Right hindlimb (tissue), 1 donor: ENCODE measurements at regions not wholly inside any gene's neighbourhood (a gene's known extent, or its start where the extent isn't known, plus 50 kb on each side); places are given as distances from the start of the nearest gene placed in this dataset.

Experiments used
- DNase-seq: peaks from one replicate; pipeline ENCODE4 v3.0.0-alpha.2; 2018

- no peak for DNase-seq
Measured at GRCh38 chr16:56140645-56141044, 50.6 kb upstream of the GNAO1 start.

DNA sequence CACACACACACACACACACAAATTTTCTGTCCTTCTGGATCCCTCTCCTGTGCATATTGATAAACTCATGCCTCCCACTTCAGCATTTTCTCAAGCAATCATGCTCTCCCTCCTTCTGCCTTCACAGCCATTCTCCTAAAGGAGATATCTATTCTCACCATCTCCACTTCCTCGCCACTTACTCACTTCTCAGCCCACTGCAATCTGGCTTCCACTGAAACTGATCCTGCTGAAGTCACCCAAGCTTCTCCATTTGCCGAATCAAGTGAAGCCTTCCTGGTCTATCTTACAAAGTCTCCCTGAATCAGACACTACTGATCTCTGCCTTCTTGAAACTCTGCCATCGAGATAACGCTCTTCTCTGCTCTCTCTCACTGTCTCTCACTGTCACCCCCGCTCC lies 54.0 kb upstream of the GNAO1 start:
- no peak for DNase-seq

- DNase-seq: no peak
Measured at GRCh38 chr16:56136256-56136655, 55.0 kb upstream of the GNAO1 start.

GRCh38 chr16:56134790-56135189 lies 56.5 kb upstream of the GNAO1 start:
- no peak for DNase-seq

DNA sequence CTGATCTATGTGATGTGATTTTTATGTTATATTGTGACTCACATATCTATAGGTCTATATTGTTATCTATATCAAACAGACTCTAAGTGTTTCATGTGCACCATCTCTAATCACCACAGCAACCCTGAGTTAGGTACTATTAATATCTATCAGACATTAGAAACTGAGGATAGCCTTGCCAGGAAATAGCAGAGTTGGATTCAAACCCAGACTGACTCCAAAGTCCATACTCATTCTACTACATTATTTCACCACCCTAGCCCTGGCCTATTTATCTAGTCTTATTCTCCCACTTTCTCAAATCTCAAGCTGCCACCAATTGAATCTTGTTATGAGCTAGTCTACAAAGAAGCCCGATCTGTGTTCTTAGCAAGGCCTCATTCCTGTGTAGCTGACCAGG lies 65.4 kb upstream of the GNAO1 start:
- no peak for DNase-seq

GRCh38 chr16:56122251-56122650 lies 69.0 kb upstream of the GNAO1 start:
- no peak for DNase-seq

DNA sequence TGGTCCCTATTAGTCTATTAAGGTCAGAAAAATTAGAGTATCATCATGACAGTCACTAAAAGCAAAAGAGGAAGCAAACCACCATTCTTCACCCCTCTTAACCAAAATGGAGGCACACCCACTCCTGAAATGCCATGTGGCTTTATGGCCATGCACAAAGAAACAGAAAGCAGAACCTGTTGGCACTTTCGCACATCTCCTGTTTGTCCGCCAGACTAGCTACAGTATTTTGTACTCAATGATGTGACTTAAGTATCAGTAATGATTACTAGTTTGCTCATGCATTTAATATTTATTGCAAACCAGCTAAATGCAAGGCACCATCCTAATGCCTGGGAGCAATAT lies 70.2 kb upstream of the GNAO1 start:
- no peak for DNase-seq

DNA sequence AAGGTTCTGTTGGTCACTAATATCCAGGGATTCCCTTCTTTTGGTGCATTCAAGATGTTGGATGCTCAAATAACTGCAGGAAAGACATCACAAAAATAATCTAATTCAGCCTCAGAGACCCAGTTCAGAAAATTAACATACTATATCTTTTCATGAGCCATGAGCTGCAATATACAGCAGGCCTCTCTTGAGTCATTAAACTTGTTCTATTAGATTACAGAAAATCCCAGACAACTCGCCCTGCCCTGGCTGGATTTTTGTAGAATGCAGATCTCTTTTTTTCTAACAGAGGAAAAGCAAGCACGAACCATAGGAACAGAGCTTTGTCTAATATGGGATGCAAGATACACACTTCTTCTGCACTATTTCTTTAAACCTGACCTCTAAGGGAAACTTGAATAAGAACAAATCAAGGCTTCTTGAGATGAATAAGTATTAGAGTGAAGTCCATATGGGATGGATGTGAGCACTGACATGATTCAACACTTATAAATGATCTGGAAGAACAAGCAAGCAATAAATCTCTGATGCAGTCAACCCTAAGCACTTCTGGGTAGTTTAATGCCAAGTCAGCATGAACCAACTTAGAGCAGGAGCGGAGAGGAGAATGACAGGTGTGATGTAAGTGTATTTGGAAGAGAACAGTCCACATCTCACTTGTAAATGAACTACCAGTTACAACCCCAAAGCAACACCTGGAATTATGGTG lies 70.7 kb upstream of the GNAO1 start:
- no peak for DNase-seq

- no peak for DNase-seq
Measured at GRCh38 chr16:56119133-56119532, 72.2 kb upstream of the GNAO1 start.

DNA sequence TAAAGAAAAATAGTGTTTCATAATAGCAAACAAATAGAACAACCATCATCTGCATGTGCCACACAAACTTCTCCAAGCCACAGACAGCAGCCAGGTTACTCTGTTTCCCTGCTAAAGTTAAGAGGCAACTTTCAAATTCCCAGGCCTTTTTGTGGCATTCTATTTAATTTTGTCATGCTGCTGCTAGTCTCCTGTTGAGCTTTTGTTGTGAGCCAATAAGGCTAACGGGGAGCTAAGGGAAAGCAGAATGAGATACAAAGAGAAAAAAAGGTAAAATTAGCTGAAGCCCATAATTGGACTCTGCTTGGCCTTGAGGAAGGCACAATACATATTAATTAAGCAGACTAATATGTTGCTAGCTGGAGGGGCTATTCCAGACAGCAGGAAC lies 74.7 kb upstream of the GNAO1 start:
- DNase-seq: no peak

GRCh38 chr16:56115817-56116576 lies 75.3 kb upstream of the GNAO1 start:
- DNase-seq: no peak

- no peak for DNase-seq
Measured at GRCh38 chr16:56113223-56113622, 78.1 kb upstream of the GNAO1 start.

DNA sequence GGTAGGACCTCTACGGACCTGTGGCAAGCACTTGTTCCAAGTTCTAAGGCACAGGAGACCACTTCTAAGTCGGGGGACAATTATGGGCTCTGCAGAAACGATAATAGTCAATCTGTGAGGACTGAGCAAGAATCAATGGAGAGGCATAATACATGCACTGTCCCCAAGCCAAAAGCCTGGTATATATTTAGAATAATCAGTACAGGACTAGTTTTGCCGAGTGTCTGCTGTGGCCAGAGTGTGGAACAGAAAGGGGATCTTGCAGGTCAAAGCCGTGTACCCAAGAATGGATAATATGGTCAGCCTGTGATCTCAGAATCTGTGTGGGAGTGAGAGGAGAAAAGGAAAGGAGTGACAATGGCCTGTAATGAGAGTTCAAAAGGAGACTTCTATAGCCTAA lies 80.2 kb upstream of the GNAO1 start:
- DNase-seq: no peak

DNA sequence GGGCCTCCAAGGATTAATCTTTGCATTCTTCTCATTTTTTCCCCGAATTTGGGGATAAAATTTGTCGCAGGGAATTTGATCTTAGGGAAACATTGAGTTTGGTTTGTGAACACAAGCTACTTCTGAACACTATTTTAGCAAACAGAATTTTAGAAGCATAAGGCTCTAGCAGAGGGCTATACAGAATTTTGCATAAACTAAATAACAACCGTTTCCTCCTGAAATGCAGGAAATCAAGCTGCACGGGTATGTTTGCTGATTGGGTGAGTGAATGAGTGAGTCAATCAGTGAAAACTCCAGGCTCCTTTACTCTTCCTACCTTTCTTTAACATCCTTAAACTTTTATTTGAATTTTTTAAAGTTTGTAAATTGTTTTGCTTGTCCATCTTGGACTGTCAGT lies 81.3 kb upstream of the GNAO1 start:
- no peak for DNase-seq

GRCh38 chr16:56109205-56109604 lies 82.1 kb upstream of the GNAO1 start:
- DNase-seq: no peak

- DNase-seq: no peak
Measured at GRCh38 chr16:56108724-56109123, 82.6 kb upstream of the GNAO1 start.

DNA sequence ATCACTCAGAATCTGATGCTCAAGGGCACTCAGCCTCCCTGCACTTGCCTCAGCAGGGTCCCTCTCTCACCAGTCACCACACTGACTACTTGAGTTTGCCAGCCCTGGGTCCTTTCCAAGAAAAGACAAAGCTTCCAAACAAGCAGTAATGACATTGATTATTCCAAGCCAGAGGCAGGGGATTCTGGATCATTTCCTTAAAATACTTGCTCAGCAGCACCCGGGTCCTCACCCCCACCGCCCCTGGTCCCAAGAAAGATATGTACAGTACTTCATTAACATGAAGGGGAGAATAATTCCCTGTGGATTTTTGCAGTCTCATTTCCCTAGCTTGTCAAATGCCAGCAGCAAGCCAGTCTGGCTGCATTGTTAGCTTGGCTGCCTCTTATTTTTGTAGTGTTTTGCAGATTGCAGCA lies 83.2 kb upstream of the GNAO1 start:
- DNase-seq: no peak

DNA sequence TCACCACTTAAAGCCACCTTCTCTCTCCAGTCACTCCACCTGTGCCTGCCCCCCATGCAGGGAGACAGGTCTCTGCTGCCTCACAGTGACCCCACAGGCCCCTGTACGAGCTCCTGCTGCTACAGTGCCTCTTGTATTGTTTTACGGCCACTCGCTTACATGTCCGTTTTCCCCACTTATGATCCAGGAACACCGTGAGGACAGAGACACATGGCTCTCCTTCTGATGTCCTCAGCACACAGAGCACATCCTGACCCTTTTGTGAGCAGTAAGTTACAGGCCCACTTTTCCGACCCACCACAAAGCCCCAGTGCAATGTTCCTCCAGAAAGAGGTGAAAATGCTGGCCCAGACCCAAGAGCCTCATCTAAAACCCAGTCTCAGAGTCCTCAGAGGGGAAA lies 84.8 kb upstream of the GNAO1 start:
- DNase-seq: no peak

GRCh38 chr16:56102906-56103305 lies 88.4 kb upstream of the GNAO1 start:
- DNase-seq: no peak

GRCh38 chr16:56102183-56102686 lies 89.1 kb upstream of the GNAO1 start:
- DNase-seq: peak; percentile 59

DNA sequence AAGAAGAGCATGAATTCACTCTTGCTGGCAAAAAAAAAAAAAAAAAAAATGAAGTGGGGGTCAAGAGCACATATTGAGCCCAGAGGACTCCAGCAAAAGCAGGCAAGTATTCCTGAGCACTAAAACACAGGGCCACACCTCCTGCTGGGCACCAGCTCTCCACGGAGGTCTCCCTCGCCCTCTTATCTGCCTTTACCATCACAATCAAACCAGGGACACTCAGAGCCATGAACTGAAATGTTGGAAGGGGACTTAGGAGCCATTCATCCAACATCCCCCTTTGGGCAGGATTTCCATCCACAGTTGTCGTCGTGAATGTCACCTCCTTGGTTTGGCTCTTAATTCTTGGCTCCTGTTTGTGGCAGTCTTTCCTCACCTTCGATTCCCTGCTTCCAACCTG lies 89.8 kb upstream of the GNAO1 start:
- no peak for DNase-seq

DNA sequence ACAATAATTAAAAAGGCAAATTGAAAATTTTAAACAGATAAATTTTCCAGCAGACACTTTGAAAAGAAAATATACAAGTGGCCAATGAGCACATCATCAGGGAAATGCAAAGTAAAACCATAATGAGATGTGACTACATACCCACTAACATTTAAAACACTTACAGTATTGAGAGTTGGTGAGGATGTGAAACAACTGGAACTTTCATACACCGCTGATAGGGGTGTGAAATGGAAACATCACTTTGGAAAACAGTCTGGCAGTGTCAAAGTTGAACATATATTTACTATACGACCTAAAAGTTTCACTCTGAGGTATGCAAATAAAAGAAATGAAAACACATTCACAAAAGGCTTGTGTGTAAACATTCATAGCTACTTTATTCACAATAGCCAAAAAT lies 94.0 kb upstream of the GNAO1 start:
- DNase-seq: no peak

GRCh38 chr16:56094231-56094630 lies 97.1 kb upstream of the GNAO1 start:
- no peak for DNase-seq

GRCh38 chr16:56093055-56093454 lies 98.2 kb upstream of the GNAO1 start:
- no peak for DNase-seq

- no peak for DNase-seq
Measured at GRCh38 chr16:56090076-56090475, 101.2 kb upstream of the GNAO1 start.
